HG03045 (cell line): ENCODE measurements at regions not wholly inside any gene's neighbourhood (a gene's known extent, or its start where the extent isn't known, plus 50 kb on each side); places are given as distances from the start of the nearest gene placed in this dataset.
A peak's percentile ranks its signal among the peaks of the same experiment; 100 is the strongest.

ENCODE experiments used
- ATAC-seq: cut with Tn5 transposase; IDR thresholded peaks from one replicate; pipeline ENCODE4 v1.9.1; 2021; ENCODE audit warnings: mild to moderate bottlenecking, moderate library complexity; ENCODE audit not compliant: unreplicated experiment

- ATAC-seq: no peak
Measured at GRCh38 chr2:198715302-198715835, 742.4 kb downstream of the SATB2 start.

GRCh38 chr2:198712485-198712884 is 745.3 kb downstream of the SATB2 start:
- ATAC-seq: no peak

- ATAC-seq: no peak
Measured at GRCh38 chr2:198711484-198711883, 746.3 kb downstream of the SATB2 start.

GRCh38 chr2:198710562-198710961 is 747.2 kb downstream of the SATB2 start:
- ATAC-seq: no peak

- no peak for ATAC-seq
Measured at GRCh38 chr2:198706476-198707082, 751.2 kb downstream of the SATB2 start.

GRCh38 chr2:198703281-198703680 is 754.5 kb downstream of the SATB2 start:
- ATAC-seq: no peak

- no peak for ATAC-seq
Measured at GRCh38 chr2:198702796-198703195, 754.9 kb downstream of the SATB2 start.

- ATAC-seq: no peak
Measured at GRCh38 chr2:198701481-198701880, 756.3 kb downstream of the SATB2 start.

- ATAC-seq: peak; percentile 51
Measured at GRCh38 chr2:198700319-198700718, 757.4 kb downstream of the SATB2 start.

- ATAC-seq: no peak
Measured at GRCh38 chr2:198698230-198698629, 759.5 kb downstream of the SATB2 start.

- ATAC-seq: no peak
Measured at GRCh38 chr2:198697794-198698193, 759.9 kb downstream of the SATB2 start.

- no peak for ATAC-seq
Measured at GRCh38 chr2:198697218-198697617, 760.5 kb downstream of the SATB2 start.

GRCh38 chr2:198695879-198696278 is 761.9 kb downstream of the SATB2 start:
- ATAC-seq: no peak

GRCh38 chr2:198692907-198693510 is 764.7 kb downstream of the SATB2 start:
- no peak for ATAC-seq

- ATAC-seq: no peak
Measured at GRCh38 chr2:198691236-198691635, 766.5 kb downstream of the SATB2 start.

GRCh38 chr2:198664321-198664720 is 793.4 kb downstream of the SATB2 start:
- ATAC-seq: no peak

- ATAC-seq: no peak
Measured at GRCh38 chr2:198662905-198663304, 794.8 kb downstream of the SATB2 start.

- ATAC-seq: no peak
Measured at GRCh38 chr2:198660501-198660900, 797.2 kb downstream of the SATB2 start.

- no peak for ATAC-seq
Measured at GRCh38 chr2:198659096-198659870, 798.5 kb downstream of the SATB2 start.

- no peak for ATAC-seq
Measured at GRCh38 chr2:198657512-198658121, 800.1 kb downstream of the SATB2 start.

GRCh38 chr2:198656869-198657268 is 800.9 kb downstream of the SATB2 start:
- ATAC-seq: no peak
